Fibroblast of skin of right biceps (primary cell): ENCODE measurements at regions not wholly inside any gene's neighbourhood (a gene's known extent, or its start where the extent isn't known, plus 50 kb on each side); places are given as distances from the start of the nearest gene placed in this dataset.

Experiments used
- DNase-seq: peaks from one replicate; pipeline ENCODE4 v3.0.0-alpha.2; 2013

DNA sequence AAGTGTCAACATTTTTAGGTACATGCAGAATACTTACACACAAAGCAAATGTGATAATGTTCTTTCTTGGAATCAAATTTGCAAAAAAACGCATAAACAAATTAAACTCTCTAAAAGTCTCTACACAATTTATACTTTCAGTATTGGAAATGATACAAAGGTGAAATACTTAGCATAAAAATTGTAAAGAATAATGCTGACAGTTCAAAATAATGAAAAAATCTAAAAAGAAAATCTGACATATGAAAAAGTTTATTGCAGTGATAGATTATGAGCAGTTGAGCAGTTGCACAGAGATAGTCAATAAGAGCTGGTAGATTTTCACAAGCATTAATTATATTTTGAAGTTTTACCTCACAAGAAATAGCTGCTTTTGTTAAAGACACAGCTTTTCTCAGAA lies 1176.4 kb upstream of the EYS start:
- DNase-seq = no peak

DNA sequence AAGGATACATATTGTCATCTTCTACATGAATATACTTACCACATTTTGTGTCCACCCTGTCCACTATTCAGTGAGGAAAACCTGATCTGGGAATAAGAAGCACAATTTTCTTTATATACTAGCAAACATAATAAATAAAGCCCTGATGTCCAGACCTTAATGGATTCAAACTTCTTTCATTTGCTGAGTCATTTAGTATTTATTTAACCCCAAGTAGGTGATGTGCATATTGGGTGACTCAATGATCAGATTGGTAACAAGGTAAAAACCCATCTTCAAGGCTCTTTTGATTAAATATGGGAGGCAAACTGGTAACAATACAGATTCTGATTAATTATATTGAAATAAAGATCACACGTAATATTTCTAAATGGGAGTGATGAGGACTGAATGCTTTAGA lies 1159.8 kb upstream of the EYS start:
- no peak for DNase-seq

DNA sequence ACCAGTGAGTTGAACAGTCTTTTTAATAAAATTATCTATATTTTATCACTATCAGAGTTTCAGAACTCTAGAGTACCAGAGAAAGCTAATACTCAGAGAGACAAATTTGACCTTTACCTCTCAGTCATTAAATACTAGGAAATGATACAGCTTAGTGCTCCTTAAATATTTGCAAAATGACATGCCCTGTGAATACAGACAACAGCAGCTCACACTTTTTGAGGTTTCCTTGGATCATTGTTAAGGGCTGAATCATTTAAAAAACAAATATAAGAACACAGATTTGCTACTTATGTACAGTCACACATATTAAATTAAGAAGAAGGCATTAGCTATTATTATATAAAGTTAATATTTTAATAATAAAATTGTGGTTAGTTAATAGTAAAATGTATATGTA lies 1158.7 kb upstream of the EYS start:
- DNase-seq = peak; percentile 43

DNA sequence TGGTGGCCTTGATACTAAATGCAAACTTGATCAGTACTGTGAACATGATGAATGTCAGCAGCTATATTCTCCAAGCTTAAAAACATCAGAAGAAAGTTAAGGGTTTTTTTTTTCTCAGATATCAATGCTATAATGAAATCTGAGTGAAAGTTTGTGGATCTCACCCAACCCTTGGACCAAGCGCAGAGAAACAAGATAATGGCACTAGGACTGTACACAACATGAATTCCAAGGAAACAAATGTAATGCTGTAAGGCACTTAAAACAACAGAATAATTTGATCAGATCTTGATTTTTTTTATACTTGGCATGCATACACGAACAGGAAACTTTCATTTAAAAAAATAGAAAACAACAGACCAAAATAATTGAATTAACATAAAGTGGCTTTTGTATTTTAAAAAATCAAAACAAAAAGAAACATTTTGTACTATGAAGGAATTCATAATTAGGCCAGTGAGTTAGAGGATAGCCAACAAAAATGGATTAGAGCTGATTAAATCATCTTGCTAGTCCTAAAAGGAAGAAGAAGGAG lies 1154.0 kb upstream of the EYS start:
- no peak for DNase-seq

DNA sequence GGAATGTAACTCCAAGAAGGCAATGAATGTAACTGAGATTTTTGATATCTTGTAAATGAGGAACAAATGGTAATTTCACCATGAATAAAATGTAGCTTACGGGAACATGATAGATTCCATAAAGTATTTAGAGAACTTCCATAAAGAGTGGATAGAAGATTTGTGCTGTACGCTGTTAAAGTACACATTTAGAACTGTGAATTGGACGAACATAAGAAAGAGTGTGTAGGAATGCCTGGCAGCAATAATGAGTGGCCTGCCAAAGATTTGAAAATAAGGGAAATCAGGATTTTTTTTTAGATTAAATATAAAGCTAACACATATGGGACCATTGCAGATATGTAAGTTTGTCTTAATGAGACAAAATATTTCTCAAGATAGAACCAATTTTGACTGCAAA lies 1153.3 kb upstream of the EYS start:
- no peak for DNase-seq

DNA sequence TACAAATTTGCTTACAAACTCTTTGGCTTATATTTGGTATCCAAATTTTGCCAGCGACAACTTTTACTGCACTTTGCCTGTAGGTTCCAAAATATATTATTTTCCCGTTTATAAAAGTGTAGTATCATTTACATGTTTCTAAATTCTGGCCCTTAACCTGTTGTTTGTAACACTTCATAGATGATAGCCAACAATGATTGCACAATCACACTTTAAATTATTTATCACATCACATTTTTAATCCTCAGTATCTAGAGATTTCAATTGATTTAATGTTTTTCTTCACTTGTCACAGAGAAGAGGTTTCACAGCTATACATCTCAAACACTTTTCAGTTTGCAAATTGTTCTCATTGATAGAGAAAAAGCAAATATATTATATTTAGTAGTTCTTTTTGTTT lies 1151.2 kb upstream of the EYS start:
- DNase-seq = no peak

DNA sequence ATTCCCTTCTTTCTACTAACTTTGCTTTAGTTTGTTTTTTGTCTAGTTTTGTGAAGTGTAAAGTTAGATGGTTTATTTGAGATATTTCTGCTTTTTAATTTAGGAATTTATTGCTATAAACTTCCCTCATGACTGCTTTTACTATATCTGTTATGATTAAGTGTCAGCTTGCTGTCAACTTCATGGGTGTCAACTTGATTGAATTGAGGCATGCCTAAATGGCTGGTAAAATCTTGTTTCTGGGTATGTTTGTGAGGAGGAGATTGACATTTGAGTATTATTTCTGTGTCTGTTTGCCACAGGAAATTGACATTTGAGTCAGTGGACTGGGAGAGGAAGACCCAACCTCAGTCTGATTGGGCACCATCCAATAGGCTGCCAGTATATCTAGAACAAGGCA lies 1147.0 kb upstream of the EYS start:
- no peak for DNase-seq

DNA sequence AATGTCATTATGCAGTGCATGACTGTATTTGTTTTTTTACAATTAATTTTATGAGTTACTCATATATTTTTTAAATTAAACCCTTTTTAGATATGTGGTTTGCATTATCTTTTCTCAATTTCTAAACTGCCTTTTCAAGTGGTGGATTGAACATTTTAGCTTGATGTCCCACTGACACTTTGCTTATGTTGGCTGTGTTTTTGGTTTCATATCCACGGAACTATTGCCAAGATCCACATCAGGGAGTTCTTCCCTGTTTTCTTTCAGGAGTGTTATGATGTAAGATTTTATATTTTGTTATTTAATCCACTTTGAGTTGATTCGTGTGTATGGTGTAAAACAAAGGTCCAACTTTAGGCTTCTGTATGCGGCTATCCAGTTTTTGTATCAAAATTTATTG lies 1144.9 kb upstream of the EYS start:
- DNase-seq = no peak

DNA sequence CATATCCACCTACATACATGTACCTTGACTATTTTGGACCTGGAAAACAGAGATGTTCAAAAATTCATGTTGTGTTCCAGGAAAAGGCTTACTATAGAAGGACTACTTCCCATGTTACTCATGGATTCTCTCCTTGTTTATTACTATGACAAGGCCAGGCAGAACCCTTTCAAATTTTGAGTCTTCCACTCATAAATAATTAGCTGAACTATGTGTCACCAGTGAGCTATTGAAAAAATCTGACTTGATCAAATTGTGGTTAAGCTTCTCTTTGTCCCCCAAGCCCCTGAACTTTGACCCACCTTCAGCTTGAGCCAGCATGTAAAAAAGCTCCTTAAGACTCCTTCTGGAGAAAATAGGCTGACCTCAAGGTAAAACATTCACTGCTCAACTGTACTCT lies 1142.8 kb upstream of the EYS start:
- DNase-seq = peak; percentile 36

DNA sequence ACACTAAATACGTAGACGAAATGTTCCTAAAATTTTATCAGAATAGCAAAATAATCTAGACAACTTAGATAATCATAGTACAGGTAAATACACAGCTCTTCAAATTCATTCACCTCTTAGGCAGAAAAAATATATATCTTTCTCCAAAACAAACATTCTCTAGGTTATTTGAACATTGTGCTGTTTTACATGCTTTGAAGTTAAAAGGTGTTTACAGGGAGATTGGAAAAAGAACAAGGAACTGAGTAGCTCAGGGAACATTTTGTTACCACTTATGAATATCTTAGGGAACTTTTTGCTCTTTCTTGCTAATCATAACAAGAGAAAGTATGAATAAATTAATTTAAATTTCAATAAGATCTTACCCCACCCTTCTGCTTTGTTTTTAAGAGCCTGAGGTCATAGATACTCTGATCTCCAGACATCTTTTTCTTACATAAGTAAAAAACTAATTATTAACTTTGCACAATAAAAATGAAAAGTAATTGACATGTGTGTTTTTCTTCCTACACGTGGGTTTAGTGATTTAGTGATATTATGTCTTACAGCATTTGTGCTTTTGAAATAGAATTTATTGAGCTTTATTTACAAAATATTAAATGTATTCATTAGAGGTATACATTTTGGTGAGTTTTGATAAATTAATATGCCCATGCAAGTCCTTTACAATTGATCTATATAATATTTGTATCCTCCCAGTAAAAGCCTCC lies 1141.4 kb upstream of the EYS start:
- DNase-seq = no peak

DNA sequence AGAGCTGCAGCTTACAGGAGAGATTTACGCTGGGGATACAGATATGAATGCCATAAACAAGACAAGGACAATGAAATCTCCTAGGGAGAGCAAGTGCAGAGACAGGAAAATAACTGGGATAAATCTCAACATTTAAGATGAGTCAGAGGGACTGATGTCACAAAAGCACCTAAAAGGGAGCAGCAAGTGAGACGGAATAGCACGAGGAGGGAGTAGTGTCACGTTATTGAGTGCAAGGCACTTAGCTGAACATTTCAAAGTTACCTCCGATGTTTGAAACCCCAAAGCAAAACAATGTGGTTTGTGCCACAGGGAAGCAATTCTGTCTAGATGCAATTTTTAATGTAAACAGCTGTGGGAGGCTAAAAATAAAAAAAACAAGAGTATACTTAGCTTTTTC lies 1131.7 kb upstream of the EYS start:
- no peak for DNase-seq

DNA sequence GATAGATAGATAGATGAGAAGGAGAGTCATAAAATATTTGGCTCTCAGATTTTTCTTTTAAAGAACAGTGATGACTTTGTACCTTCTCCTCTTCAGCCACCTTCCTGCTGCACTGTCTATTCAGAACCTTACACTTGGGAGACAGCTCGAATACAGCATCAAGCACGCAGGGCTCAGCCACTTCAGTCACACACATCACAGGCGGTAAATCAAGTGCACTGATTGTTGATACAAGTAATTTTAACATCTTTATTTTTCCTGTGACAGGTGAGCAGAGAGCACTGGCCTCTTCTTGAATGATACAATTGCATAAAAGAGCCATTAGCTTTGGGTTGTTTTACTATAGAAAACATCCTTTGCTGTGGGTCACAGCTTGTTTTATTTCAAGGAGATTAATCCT lies 1118.5 kb upstream of the EYS start:
- DNase-seq = no peak

DNA sequence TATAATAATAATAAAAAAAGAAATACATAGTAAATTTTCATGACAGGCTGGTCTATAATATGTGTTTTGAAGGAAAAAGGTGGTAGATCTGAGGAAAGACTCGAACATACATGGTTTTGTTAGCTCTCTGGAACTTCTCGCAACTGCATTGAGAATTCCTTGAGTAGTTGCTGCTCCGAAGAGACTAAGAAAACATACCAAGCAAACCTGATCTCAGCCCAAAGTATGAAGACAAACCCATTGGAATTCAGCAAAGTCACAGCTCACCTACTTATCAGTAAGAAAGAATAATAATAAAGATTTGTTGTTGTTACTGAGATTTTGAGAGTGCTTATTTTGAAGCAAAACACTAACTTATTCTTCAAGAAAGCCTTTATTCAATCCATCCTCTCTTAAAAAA lies 1107.1 kb upstream of the EYS start:
- DNase-seq = no peak

DNA sequence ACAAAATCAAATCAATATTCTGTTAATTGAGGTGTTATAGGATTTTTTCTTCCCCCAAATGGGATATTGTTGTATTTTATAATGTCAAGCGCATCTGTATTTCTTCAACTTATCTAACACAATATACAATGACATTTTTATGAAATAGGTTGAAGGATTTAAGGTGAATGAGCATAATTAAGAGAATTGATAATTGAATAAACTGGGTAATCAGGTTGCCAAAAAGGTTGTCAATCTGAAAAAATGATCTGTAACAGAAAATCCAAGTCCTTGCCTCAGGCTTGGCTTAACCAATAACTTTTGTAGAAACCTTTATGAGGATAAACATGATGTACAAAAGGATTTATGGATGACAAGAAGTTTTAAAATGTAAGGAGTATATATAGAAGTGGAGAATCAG lies 1101.7 kb upstream of the EYS start:
- no peak for DNase-seq

DNA sequence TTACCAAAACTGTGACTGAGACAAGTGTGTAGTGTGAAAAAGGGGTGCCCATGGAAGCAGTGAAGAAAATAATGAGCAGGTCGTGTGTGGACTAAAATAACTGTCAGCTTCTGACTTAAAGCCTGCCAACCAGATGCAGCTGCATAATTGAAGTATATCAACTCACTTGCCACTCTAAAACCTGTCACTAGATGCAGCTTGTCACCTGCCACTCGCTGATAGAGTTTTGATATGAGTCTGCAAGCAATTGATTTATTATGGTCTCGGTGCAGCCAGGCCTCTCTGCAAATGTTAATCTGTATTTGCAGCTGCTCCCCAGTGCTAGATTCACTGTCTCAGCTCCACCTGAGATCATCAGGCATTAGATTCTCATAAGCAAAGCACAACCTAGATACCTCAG lies 1090.0 kb upstream of the EYS start:
- no peak for DNase-seq

DNA sequence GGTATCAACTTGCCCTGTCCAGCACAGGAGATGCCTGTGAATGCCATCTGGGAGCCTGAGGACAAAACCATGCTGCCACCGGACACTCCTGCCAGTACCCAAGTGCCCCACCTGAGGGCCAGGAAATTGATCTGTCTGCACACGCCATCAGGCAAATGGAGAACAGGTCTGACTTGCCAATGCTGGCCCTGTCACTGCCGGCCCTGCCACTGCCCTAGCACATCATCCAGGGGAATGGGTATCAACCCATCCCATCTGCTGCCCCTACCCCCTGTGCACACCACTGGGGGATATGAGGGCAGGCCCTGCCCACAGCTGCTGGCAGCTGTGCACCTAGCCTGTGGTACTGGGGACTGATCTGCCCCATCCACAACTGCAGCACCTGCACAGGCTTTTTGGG lies 1081.6 kb upstream of the EYS start:
- DNase-seq = no peak

DNA sequence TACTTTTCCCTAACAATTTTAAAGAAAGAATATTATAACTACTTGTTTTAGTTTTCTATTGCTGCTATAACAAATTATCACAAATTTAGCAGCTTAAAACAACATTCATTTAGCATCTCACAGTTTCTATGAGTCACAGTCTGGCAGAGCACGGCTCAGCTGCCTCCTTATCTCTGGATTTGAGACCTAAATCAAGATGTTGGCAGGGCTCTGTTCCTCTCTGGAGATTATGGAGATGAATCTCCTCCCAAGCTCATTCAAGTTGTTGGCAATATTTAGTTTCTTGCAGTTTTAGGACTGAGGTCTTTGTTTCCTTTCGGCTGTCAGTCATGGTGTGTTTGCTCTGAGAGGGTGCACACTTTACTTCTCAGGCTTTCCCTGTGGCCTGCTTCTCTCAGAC lies 1065.8 kb upstream of the EYS start:
- peak; percentile 60 for DNase-seq

DNA sequence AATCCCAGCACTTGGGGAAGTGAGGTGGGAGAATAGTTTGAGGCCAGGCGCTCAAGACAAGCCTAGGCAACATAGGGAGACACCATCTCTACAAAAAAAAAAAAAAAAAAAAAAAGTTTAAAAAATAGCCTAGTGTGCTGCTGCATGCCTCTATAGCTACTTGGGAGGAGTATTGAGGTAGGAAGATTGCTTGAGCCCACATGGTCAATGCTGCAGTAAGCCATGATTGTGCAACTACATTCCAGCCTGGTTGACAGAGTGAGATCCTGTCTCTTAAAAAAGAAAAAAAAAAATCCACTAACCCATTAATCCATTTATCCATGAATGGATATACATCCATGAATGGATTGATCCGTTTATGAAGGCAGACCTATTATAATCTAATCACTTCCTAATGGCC lies 1064.6 kb upstream of the EYS start:
- peak; percentile 48 for DNase-seq

DNA sequence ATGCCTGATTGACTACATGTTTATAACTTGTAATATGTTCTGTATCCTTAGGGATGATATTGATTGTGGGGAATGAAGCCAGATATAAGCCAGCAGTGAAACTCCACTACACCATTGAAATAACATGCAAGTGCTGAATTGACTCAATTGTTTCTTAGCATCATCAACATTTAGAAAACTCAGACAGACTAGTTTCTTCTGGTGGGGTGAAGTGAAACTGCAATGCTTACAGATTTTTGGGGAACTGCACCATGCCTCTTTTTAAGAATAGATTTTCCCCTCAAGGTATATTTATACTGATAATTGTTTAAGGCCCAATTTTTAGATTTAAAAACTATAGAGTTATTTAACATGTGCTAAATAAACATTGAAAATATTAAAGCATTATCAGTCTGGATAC lies 1044.6 kb upstream of the EYS start:
- no peak for DNase-seq

DNA sequence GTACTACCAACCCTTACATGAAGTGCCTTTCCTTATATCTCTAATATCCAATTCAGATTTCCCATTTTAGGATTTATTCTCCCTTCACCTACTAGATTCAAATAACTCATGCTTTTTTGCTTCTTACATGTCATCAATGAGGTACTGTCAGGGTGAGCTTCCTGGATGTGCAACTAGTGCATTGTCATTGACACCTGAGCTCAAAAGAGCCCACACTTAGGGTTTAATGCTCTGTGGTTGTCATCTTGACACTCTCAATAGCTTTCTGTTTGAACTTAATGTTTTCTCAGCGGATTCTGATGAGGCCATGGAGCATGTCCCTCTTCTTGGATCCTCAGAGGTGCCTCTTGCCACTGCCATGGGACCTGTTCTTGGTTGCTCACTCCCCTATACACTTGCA lies 1033.3 kb upstream of the EYS start:
- DNase-seq = no peak

DNA sequence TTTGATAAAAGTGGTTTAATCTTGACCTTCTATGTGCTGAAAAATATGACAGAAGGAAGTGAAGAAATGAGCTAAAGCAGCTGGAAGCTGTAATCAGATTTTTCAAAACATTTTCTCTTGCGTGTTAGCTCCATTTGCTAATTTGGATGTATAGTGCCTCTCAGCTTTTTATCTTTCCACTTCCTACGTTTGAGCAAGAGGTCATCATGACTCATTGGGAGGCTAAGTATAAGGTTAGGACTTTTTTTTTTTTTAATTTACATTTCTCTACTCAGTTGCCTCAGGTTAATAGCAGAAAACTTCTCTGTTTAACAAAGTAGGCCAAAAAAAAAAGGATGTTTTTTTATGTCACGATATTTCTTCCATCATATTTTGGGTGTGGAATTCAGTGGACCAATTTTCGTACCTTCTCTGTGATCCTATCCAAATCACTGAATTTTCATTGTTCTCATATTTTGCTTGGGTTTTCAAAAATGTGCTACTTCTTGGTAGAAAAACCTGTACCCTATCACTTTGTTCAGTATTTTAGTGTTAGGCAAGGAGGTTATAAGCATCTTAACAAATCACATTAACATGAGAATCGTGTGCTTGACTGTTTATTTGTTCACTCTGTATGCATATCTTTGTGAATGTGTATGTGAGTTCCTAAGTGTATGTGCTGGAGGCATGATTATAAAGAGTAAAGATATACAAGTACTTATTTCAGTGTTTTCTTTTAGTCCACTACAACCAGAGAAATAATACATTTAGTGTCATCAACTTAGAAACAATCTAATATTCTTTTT lies 1028.3 kb upstream of the EYS start:
- DNase-seq = peak; percentile 14

DNA sequence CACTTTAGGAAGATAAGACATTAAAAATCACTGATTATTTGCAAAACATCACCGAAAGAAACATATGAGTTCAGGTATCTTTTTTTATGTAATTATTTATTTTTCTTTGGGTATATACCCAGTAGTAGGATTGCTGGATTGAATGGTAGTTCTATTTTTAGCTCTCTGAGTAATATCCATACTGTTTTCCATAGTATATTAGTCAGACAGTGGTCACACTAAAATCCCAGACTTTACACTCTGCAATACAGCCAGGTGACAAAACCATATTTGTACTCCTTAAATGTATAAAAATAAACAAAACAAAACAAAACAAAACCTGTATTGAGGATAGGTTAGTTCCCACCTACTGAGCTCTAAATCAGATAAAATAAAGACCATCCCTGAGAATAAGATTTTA lies 1024.3 kb upstream of the EYS start:
- peak; percentile 43 for DNase-seq

DNA sequence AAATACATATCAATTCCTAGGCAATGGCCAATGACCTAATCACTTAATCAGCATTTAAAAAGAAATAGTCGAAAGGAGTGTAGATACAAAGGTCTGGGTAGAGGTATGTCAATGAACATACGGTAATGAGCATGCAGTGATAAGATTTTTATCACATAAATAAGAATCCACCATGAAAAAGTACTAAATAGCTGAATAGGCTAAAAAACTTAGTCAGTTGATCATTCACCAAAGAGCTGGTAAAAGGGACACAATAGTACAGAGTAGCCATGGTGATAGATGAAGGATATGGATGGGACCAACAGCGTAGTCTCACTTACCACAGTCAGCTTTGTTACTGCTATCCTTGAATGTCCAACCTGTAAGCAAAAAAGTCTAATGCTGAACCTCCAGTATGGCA lies 1018.6 kb upstream of the EYS start:
- no peak for DNase-seq

DNA sequence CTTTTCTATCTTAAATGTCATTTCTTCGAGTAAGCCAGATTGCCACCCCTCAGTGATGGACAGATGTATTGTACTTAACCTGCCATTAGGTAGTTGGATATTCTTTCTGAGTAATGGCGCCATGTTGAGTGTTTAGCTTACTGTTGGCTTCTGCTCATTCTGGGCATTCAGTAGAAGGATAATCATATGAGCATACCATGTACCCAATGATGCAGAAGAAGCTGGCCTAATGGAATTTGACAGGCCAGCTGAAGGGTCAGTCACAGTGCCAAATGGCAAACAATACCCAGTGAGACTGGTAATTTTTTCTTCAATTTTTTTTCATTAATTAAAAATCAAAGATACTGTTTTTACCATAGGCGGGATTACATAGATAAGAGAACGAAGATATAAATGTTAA lies 1010.8 kb upstream of the EYS start:
- no peak for DNase-seq

DNA sequence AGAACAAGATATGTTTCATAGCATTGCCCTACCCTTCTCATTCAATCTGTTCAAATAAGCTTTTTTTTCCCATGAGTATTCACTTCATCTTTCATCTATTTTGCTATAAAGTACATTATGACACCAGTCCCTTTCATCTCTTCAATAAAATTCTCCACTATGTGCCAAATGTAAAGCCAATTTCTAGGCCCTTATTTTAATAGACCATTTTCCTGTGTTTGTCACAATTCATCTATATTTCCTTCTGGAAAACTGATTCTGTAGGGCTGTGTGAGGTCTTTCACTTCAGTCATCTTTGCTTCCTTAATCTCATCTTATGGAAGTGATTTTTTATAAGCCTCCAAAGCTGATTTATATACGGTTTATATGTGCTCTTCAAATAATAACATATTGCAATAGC lies 992.4 kb upstream of the EYS start:
- no peak for DNase-seq
